Nephron (organoid): ENCODE measurements at regions not wholly inside any gene's neighbourhood (a gene's known extent, or its start where the extent isn't known, plus 50 kb on each side); places are given as distances from the start of the nearest gene placed in this dataset.
A peak's percentile ranks its signal among the peaks of the same experiment; 100 is the strongest.

Experiments used
- H3K27ac Mint-ChIP-seq, 3 experiments: 2 replicates each; pipeline ENCODE4 v1.8.0; 2020; ENCODE audit warnings: mixed read lengths in 3 of 3, mild to moderate bottlenecking in 2 of 3, moderate library complexity in 1 of 3
- H3K27me3 Mint-ChIP-seq: 2 replicates; pipeline ENCODE4 v1.8.0; 2021; ENCODE audit warnings: low read depth, mild to moderate bottlenecking, moderate library complexity, mixed read lengths
- H3K36me3 Mint-ChIP-seq: 2 replicates; pipeline ENCODE4 v1.8.0; 2020; ENCODE audit warnings: low read depth, mixed read lengths
- H3K4me1 Mint-ChIP-seq: 2 replicates; pipeline ENCODE4 v1.8.0; 2020; ENCODE audit warnings: mixed read lengths
- H3K4me3 Mint-ChIP-seq, 3 experiments: 2 replicates each; pipeline ENCODE4 v1.8.0; 2020; ENCODE audit warnings: mild to moderate bottlenecking in 3 of 3, mixed read lengths in 3 of 3, moderate library complexity in 2 of 3
- H3K9me3 Mint-ChIP-seq: 2 replicates; pipeline ENCODE4 v1.8.0; 2020; ENCODE audit warnings: mixed read lengths
- TF ChIP-seq, protein P1 (sequence below), 3 experiments: fragments of 200-600 bp; sonication (generic); IDR thresholded peaks; one replicate each; pipeline ENCODE4 v1.5.0; 2021; ENCODE audit warnings: antibody characterized with exemption in 3 of 3; ENCODE audit not compliant: unreplicated experiment in 3 of 3

DNA sequence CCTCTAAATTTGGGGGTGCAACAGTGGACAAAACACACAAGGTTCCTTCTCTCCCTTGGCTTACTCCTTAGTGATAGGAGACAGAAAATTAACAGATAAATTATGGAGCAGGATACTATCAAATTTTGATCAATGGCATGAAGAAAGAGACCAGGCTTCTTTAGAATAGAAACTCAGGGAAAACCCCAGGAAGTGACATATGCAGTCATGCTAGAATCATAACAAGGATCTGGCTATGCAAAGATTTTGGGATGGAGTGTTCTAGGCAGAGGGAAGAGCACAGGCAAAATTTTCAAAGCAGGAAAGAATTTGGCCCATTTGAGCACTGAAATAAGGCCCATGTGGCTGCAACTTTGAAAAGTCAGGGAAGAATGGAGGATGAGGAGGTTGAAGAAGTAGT, 182.3 kb upstream of the PLEKHG7 start:
- Mint-ChIP-seq H3K9me3 (peaks cover 7% of the 10 kb centered on the region), H3K4me1 (peaks cover 19% of the 10 kb centered on the region), H3K4me3 (no peak overlapping the region), H3K27ac (no peak overlapping the region), H3K36me3 (no peaks in the 10 kb centered on the region), H3K27me3 (no peaks in the 10 kb centered on the region)
- TF ChIP-seq, protein P1, sequence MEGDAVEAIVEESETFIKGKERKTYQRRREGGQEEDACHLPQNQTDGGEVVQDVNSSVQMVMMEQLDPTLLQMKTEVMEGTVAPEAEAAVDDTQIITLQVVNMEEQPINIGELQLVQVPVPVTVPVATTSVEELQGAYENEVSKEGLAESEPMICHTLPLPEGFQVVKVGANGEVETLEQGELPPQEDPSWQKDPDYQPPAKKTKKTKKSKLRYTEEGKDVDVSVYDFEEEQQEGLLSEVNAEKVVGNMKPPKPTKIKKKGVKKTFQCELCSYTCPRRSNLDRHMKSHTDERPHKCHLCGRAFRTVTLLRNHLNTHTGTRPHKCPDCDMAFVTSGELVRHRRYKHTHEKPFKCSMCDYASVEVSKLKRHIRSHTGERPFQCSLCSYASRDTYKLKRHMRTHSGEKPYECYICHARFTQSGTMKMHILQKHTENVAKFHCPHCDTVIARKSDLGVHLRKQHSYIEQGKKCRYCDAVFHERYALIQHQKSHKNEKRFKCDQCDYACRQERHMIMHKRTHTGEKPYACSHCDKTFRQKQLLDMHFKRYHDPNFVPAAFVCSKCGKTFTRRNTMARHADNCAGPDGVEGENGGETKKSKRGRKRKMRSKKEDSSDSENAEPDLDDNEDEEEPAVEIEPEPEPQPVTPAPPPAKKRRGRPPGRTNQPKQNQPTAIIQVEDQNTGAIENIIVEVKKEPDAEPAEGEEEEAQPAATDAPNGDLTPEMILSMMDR (IDR thresholded peaks at IDR 0.05; ENCODE audit: unreplicated experiment in 3 of 3) = no peak

DNA sequence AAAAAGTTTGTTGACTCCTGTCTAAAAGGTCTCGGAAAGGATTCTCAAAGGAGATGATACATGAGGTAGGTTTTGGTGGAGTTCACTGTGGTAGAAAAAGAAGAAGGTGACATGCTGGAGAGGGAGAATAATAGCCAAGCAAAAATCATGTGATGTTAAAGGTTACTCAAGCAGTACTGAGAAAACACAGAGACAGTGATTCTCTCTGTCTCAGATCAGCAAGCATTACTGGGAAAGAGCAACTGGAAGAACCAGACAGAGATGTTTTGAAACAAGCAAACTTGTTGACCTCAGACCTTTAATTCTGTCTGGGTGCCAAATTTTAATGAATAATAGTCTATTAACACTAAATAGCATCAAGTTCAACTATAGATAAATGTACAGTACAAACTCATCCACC, 183.5 kb upstream of the PLEKHG7 start:
- Mint-ChIP-seq H3K27ac (peak overlapping the region in 1 of 3 experiments; percentile 24), H3K9me3 (peaks cover 4% of the 10 kb centered on the region), H3K27me3 (no peaks in the 10 kb centered on the region), H3K36me3 (no peaks in the 10 kb centered on the region), H3K4me3 (no peak overlapping the region), H3K4me1 (peaks cover 19% of the 10 kb centered on the region)
- TF ChIP-seq, protein P1 (IDR thresholded peaks at IDR 0.05; ENCODE audit: unreplicated experiment in 3 of 3) = no peak

DNA sequence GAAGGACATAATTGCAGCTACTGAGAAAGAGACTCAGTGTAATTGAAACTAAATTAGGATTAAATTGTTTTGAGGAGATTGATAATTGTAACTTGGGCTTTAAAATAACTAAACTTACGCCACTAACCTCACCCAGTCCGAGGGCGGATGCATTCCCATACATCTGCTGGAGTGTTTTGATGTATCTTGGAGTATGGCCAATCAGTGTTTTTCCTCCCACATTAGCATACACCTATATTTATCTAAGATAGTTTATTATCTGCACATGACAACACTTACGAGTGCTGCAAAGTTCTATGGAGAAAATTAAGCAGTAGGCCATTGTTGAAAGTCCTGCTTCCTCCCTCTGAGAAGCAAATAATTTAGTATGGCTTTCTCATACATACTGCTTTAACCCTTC, 184.7 kb upstream of the PLEKHG7 start:
- H3K4me3 Mint-ChIP-seq = no peak overlapping the region
- no peaks in the 10 kb centered on the region for H3K27me3 Mint-ChIP-seq
- peaks cover 19% of the 10 kb centered on the region for H3K4me1 Mint-ChIP-seq
- TF ChIP-seq, protein P1 (IDR thresholded peaks at IDR 0.05; ENCODE audit: unreplicated experiment in 3 of 3) = no peak
- H3K27ac Mint-ChIP-seq = peak overlapping the region in 2 of 3 experiments; percentile 12 to 24
- no peaks in the 10 kb centered on the region for H3K36me3 Mint-ChIP-seq
- peaks cover 2% of the 10 kb centered on the region for H3K9me3 Mint-ChIP-seq

DNA sequence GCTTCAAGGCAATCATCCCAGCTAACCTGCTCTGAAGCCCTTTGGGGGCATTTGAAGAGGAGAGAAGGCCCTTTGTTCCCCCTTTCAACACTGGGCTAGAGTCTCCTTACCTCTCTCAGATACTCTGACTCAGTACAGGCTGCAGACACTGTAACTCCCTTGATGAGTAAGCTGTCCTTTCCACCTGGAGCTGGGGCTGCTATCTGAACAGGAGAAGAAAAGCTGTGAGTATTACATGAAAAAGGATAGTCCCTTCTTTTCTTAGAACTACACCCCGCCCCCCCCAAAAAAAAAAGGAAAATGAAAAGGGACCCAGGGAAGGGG, 186.6 kb upstream of the PLEKHG7 start:
- Mint-ChIP-seq H3K4me1 (peaks cover 19% of the 10 kb centered on the region), H3K4me3 (no peak overlapping the region), H3K9me3 (no peaks in the 10 kb centered on the region), H3K27me3 (no peaks in the 10 kb centered on the region), H3K36me3 (no peaks in the 10 kb centered on the region), H3K27ac (peak overlapping the region in 1 of 3 experiments; percentile 22)
- TF ChIP-seq, protein P1 (IDR thresholded peaks at IDR 0.05; ENCODE audit: unreplicated experiment in 3 of 3) = no peak

DNA sequence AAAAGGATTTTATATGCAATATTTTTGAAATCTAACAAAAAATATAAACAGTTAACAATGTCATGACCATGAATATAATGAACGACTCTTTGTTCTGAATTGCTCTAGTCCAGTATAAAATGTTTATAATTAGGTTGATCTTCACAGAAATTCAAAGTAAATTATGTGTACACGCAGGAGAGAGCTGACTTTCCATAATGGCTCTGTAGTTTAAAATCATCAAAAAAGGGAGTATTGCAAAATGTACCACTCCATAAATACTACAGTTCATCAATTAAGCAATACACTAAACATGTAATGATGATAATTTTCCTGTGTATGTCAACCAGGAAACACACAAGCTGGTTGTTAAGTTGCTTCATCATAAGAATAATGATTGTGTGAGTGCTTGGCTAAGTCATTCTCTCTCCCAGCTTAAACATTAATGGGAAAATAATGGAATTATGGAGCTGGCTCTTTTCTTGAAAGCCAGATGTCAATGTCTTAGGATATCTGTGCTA, 189.5 kb upstream of the PLEKHG7 start:
- H3K36me3 Mint-ChIP-seq = no peaks in the 10 kb centered on the region
- H3K27ac Mint-ChIP-seq = no peak overlapping the region

DNA sequence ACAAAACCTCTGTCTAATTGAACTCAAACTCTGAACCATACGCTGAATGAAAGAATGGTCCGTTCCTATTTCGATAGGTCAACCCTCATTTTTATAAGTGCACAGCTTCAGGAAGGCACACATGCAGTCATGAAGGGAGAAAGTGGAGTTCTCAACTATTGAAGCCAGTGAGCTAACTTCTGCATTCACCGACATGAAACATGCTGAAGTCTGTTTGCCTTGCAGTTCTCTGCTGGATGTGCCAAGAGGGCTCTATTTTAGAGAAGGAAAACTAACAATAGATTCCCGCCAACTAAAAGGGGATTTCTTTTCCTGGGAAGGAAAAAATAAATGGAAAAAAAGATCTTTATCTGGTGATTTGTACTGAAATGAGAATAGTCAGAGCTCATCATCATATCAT, 191.0 kb upstream of the PLEKHG7 start:
- TF ChIP-seq, protein P1 (IDR thresholded peaks at IDR 0.05; ENCODE audit: unreplicated experiment in 3 of 3) = no peak
- Mint-ChIP-seq H3K27ac (no peak overlapping the region), H3K4me3 (no peak overlapping the region), H3K9me3 (no peaks in the 10 kb centered on the region), H3K27me3 (no peaks in the 10 kb centered on the region), H3K4me1 (peaks cover 4% of the 10 kb centered on the region), H3K36me3 (no peaks in the 10 kb centered on the region)

More for the DNA sequence above, 189.5 kb upstream of the PLEKHG7 start:
- Mint-ChIP-seq H3K4me1 (peaks cover 4% of the 10 kb centered on the region), H3K9me3 (no peaks in the 10 kb centered on the region), H3K4me3 (no peak overlapping the region), H3K27me3 (no peaks in the 10 kb centered on the region)
- TF ChIP-seq, protein P1 (IDR thresholded peaks at IDR 0.05; ENCODE audit: unreplicated experiment in 3 of 3) = no peak
